Mesenchymal stem cell (in vitro differentiated cells and primary cell): ENCODE measurements at regions not wholly inside any gene's neighbourhood (a gene's known extent, or its start where the extent isn't known, plus 50 kb on each side); places are given as distances from the start of the nearest gene placed in this dataset.
"Not testable (repeated sequence)": the region's sequence is repeated elsewhere in the genome, so short reads cannot be mapped to it uniquely, and the experiment has no call there.

Source experiments
- DNase-seq: peaks from one replicate; pipeline ENCODE4 v3.0.0-alpha.2; 2013
- H2AFZ ChIP-seq: one replicate; pipeline ENCODE4 v1.6.1; 2013; ENCODE audit warnings: low read depth, mild to moderate bottlenecking, control low read depth, inconsistent platforms, low read length, moderate library complexity
- H2AK5ac ChIP-seq: 2 replicates; pipeline ENCODE4 v1.6.1; 2013; ENCODE audit warnings: low read length, moderate library complexity, mild to moderate bottlenecking, inconsistent platforms; ENCODE audit not compliant: severe bottlenecking
- H2BK120ac ChIP-seq: one replicate; pipeline ENCODE4 v1.6.1; 2013; ENCODE audit warnings: low read depth, mild to moderate bottlenecking, inconsistent platforms, low read length, moderate library complexity
- H2BK12ac ChIP-seq, 2 experiments: one replicate each; pipeline ENCODE4 v1.6.1; 2013; ENCODE audit warnings: inconsistent platforms in 2 of 2, low read length in 2 of 2, mild to moderate bottlenecking in 2 of 2, moderate library complexity in 2 of 2, control low read depth in 1 of 2
- H2BK15ac ChIP-seq: one replicate; pipeline ENCODE4 v1.6.1; 2013; ENCODE audit warnings: mild to moderate bottlenecking, low read depth, inconsistent platforms; ENCODE audit not compliant: poor library complexity, severe bottlenecking
- H2BK5ac ChIP-seq: 2 replicates; pipeline ENCODE4 v1.6.1; 2013; ENCODE audit warnings: low read depth, mild to moderate bottlenecking, low read length, control low read depth, inconsistent platforms; ENCODE audit not compliant: poor library complexity, severe bottlenecking
- H3K14ac ChIP-seq, 2 experiments: one replicate each; pipeline ENCODE4 v1.6.1; 2013; ENCODE audit warnings: inconsistent platforms in 2 of 2, low read length in 2 of 2, control low read depth in 1 of 2, mild to moderate bottlenecking in 1 of 2, moderate library complexity in 1 of 2
- H3K18ac ChIP-seq, 2 experiments: one replicate each; pipeline ENCODE4 v1.6.1; 2013; ENCODE audit warnings: inconsistent platforms in 2 of 2, low read length in 2 of 2, control low read depth in 1 of 2, low read depth in 1 of 2, mild to moderate bottlenecking in 1 of 2
- H3K23ac ChIP-seq, 2 experiments: one replicate each; pipeline ENCODE4 v1.6.1; 2013; ENCODE audit warnings: inconsistent platforms in 2 of 2, low read length in 2 of 2, mild to moderate bottlenecking in 2 of 2, moderate library complexity in 2 of 2, control low read depth in 1 of 2
- H3K27ac ChIP-seq: 2 replicates; pipeline ENCODE4 v1.5.1; 2013; ENCODE audit warnings: mild to moderate bottlenecking, moderate library complexity, low read length, control low read depth, inconsistent platforms; ENCODE audit not compliant: poor library complexity, severe bottlenecking
- H3K27me3 ChIP-seq, 2 experiments: 2 replicates each; pipeline versions ENCODE4 v1.6.1 to v1.7.0; 2013; ENCODE audit warnings: low read length in 2 of 2, mild to moderate bottlenecking in 2 of 2, moderate library complexity in 2 of 2, control low read depth in 1 of 2, inconsistent platforms in 1 of 2; ENCODE audit not compliant: control insufficient read depth in 1 of 2, insufficient read depth in 1 of 2
- H3K36me3 ChIP-seq, 2 experiments: 2 replicates each; pipeline versions ENCODE4 v1.6.1 to v1.7.0; 2013; ENCODE audit warnings: low read length in 2 of 2, control low read depth in 1 of 2, inconsistent platforms in 1 of 2, low read depth in 1 of 2, mild to moderate bottlenecking in 1 of 2; ENCODE audit not compliant: insufficient read depth in 2 of 2, control insufficient read depth in 1 of 2
- H3K4ac ChIP-seq, 2 experiments: one replicate each; pipeline ENCODE4 v1.6.1; 2013; ENCODE audit warnings: inconsistent platforms in 2 of 2, low read length in 2 of 2, mild to moderate bottlenecking in 2 of 2, moderate library complexity in 2 of 2, control low read depth in 1 of 2, low read depth in 1 of 2
- H3K4me1 ChIP-seq: 2 replicates; pipeline ENCODE4 v1.6.1; 2013; ENCODE audit warnings: low read depth, low read length, control low read depth; ENCODE audit not compliant: control insufficient read depth, insufficient read depth
- H3K4me2 ChIP-seq: 2 replicates; pipeline ENCODE4 v1.6.1; 2013; ENCODE audit warnings: low read length, mild to moderate bottlenecking, inconsistent platforms; ENCODE audit not compliant: poor library complexity, severe bottlenecking
- H3K4me3 ChIP-seq, 2 experiments: 2 replicates each; pipeline versions ENCODE4 v1.5.1 to v1.7.0; 2013; ENCODE audit warnings: low read length in 2 of 2, mild to moderate bottlenecking in 2 of 2, control low read depth in 1 of 2, low read depth in 1 of 2; ENCODE audit not compliant: insufficient read depth in 1 of 2
- H3K79me1 ChIP-seq: replicated peaks from 2 replicates; pipeline ENCODE4 v1.6.1; 2013; ENCODE audit warnings: mild to moderate bottlenecking, control low read depth, low read length, inconsistent platforms; ENCODE audit not compliant: poor library complexity, severe bottlenecking
- H3K9ac ChIP-seq: 2 replicates; pipeline ENCODE4 v1.7.0; 2013; ENCODE audit warnings: mild to moderate bottlenecking, low read length, moderate library complexity
- H3K9me3 ChIP-seq: 2 replicates; pipeline ENCODE4 v1.7.0; 2013; ENCODE audit warnings: mild to moderate bottlenecking, low read length; ENCODE audit not compliant: control insufficient read depth
- H4K8ac ChIP-seq: one replicate; pipeline ENCODE4 v1.6.1; 2013; ENCODE audit warnings: inconsistent platforms, mild to moderate bottlenecking, low read length, moderate library complexity
- H4K91ac ChIP-seq: one replicate; pipeline ENCODE4 v1.6.1; 2013; ENCODE audit warnings: mild to moderate bottlenecking, low read length, inconsistent platforms
- WGBS: methylation state at CpG from one replicate; pipeline ENCODE4 v1.1.7; 2013; ENCODE audit warnings: mixed read lengths; 5-methylcytosine and 5-hydroxymethylcytosine counted together

DNA sequence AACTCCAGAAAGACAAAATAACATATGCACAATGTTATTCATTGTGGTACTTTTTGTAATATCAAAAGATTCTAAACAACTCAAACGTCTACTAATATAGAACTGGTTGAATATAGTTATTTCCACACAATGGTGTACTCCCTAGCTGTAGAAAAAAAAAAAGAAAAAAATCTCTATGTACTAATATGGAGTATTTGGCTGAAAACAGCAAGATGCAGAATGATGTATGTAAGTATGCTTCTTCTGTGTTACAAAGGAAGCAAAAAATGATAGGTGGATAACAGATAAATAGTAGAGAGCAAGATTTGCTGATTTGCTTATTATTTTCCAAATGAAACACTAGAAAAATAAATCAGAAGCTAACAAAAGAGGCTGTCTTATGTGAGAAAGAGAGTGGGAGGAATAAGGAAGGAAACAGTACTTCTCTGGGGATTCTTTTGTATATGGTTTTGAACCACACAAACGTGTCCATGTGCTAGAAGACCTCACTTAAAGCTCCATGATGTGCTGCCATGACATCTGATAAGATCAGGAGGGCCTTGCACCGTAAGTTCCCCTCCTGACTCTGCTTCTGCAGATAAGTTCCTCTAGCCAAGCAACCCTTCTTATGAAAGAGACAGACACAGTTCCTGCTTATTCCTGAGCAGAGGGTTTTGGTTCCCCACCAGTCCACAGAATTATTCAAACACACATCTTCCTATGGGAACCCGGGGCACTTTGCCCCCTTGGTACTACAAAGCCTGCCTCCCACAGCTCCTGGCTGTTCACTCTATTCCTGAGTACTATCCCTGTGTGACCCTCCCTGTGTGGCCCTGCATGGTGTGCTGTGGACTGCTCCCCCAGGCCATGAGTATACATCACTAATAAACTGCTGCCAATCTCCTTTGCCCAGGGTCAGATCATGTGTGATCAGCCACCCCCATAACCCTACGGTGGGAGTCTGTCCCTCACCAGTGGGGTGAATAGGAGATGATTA, 159.1 kb downstream of the CCDC71L start:
- Histone ChIP-seq H4K8ac (no peak overlapping the region), H3K36me3 (no peaks in the 10 kb centered on the region), H3K4me3 (no peak overlapping the region), H4K91ac (no peak overlapping the region), H3K18ac (no peak overlapping the region), H3K23ac (no peak overlapping the region), H3K4ac (no peak overlapping the region), H2AK5ac (no peak overlapping the region), H3K14ac (peak overlapping the region in 1 of 2 experiments; percentile 81), H2BK12ac (no peak overlapping the region), H3K27me3 (no peaks in the 10 kb centered on the region), H3K4me2 (no peak overlapping the region), H2BK120ac (no peak overlapping the region), H2AFZ (no peak overlapping the region), H2BK5ac (no peak overlapping the region), H3K27ac (no peak overlapping the region), H3K9me3 (no peaks in the 10 kb centered on the region), H3K9ac (no peak overlapping the region), H2BK15ac (no peak overlapping the region), H3K79me1 (no peaks in the 10 kb centered on the region), H3K4me1 (no peaks in the 10 kb centered on the region)
- 80% methylated on average over 3 of the region's 5 CpGs for WGBS
- no peak for DNase-seq

DNA sequence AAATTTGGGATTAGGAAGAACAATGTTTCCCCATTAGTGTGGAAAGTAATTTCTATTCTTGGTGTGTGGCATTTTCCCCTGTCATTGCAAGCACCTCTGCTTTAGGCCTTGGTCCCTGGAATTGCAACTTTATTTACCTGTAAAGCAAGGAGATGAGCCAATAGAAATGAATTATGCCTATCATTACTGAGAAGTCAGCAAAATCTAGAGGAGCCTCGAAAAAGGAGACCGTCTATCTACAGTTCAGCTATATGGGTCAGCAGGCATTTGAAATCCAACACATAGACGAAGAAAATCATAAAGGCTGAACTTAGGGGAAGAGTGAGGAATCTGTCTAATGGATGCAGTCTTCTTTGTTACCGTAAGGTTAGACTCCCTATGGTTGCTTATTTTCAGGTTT, 161.1 kb downstream of the CCDC71L start:
- H2BK120ac ChIP-seq: no peak overlapping the region
- no peak overlapping the region for H2AK5ac ChIP-seq
- H3K9me3 ChIP-seq: no peaks in the 10 kb centered on the region
- H4K8ac ChIP-seq: no peak overlapping the region
- H3K18ac ChIP-seq: no peak overlapping the region
- H3K4me3 ChIP-seq: no peak overlapping the region
- H2AFZ ChIP-seq: no peak overlapping the region
- no peak overlapping the region for H3K23ac ChIP-seq
- H3K14ac ChIP-seq: no peak overlapping the region
- no peak overlapping the region for H2BK15ac ChIP-seq
- DNase-seq: no peak
- over 99% methylated on average over 4 of the region's 4 CpGs for WGBS
- H3K4me1 ChIP-seq: no peaks in the 10 kb centered on the region
- H3K4me2 ChIP-seq: no peak overlapping the region
- no peak overlapping the region for H3K4ac ChIP-seq
- no peaks in the 10 kb centered on the region for H3K36me3 ChIP-seq
- no peak overlapping the region for H3K27ac ChIP-seq
- no peaks in the 10 kb centered on the region for H3K27me3 ChIP-seq
- no peak overlapping the region for H2BK12ac ChIP-seq
- no peaks in the 10 kb centered on the region for H3K79me1 ChIP-seq
- no peak overlapping the region for H4K91ac ChIP-seq
- no peak overlapping the region for H2BK5ac ChIP-seq
- H3K9ac ChIP-seq: no peak overlapping the region

DNA sequence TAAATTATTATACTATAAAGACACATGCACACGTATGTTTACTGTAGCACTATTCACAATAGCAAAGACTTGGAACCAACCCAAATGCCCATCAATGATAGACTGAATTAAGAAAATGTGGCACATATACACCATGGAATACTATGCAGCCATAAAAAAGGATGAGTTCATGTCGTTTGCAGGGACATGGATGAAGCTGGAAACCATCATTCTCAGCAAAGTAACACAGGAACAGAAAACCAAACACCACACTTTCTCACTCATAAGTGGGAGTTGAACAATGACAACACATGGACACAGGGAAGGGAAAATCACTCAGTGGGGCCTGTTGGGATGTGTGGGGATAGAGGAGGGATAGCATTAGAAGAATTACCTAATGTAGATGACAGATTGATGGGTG, 163.0 kb downstream of the CCDC71L start:
- H3K23ac ChIP-seq, H3K4me3 ChIP-seq, H2BK120ac ChIP-seq, H2AFZ ChIP-seq, H3K79me1 ChIP-seq, DNase-seq, H3K9ac ChIP-seq, H4K8ac ChIP-seq, H3K4ac ChIP-seq, H2AK5ac ChIP-seq, H3K18ac ChIP-seq, H3K14ac ChIP-seq, H2BK12ac ChIP-seq, H3K9me3 ChIP-seq, H3K4me1 ChIP-seq, H4K91ac ChIP-seq, H3K27me3 ChIP-seq, H2BK5ac ChIP-seq, H3K4me2 ChIP-seq, H2BK15ac ChIP-seq, H3K27ac ChIP-seq, H3K36me3 ChIP-seq: not testable (repeated sequence)
- WGBS: no CpG with 5 or more reads among the region's 2 CpGs

DNA sequence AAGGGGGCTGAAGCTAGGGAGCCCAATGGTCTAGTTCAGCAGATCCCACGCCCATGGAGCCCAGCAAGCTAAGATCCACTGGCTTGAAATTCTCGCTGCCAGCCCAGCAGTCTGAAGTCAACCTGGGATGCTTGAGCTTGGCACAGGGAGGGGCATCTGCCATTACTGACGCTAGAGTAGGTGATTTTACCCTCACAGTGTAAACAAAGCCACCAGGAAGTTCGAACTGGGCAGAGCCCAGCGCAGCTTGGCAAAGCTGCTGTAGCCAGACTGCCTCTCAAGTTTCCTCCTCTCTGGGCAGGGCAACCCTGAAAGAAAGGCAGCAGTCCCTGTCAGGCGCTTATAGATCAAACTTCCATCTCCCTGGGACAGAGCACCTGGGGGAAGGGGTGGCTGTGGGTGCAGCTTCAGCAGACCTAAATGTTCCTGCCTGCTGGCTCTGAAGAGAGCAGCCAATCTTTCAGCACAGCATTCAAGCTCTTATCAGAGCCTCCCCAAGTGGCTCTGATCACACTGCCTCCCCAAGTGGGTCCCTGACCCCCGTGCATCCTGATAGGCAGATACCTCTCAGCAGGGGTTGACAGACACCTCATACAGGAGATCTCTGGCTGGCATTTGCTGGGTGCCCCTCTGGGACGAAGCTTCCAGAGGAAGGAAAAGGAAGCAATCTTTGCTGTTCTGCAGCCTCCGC, 167.8 kb downstream of the CCDC71L start:
- Histone ChIP-seq H3K27me3 (no peaks in the 10 kb centered on the region), H3K9ac (no peak overlapping the region), H3K18ac (no peak overlapping the region), H3K36me3 (no peaks in the 10 kb centered on the region), H2AK5ac (no peak overlapping the region), H3K4me3 (no peak overlapping the region), H4K8ac (no peak overlapping the region), H4K91ac (no peak overlapping the region), H2BK15ac (no peak overlapping the region), H3K27ac (no peak overlapping the region), H3K4ac (no peak overlapping the region), H2AFZ (no peak overlapping the region), H3K14ac (no peak overlapping the region), H3K79me1 (no peaks in the 10 kb centered on the region), H3K9me3 (peaks cover 10% of the 10 kb centered on the region), H2BK12ac (no peak overlapping the region), H2BK5ac (no peak overlapping the region), H3K4me2 (no peak overlapping the region), H3K23ac (no peak overlapping the region), H3K4me1 (no peaks in the 10 kb centered on the region), H2BK120ac (no peak overlapping the region)
- 80% methylated on average over 9 of the region's 9 CpGs for WGBS
- no peak for DNase-seq
